Activated gamma-delta T cell treated with Interleukin-2 at 50 U/mL for 16 hours (primary cell): ENCODE measurements at regions not wholly inside any gene's neighbourhood (a gene's known extent, or its start where the extent isn't known, plus 50 kb on each side); places are given as distances from the start of the nearest gene placed in this dataset.
"Not testable (repeated sequence)": the region's sequence is repeated elsewhere in the genome, so short reads cannot be mapped to it uniquely, and the experiment has no call there.

ENCODE experiments used
- DNase-seq: peaks from one replicate; pipeline ENCODE4 v3.0.0-alpha.2; 2020

GRCh38 chr16:73430138-73430537 lies 382.2 kb upstream of the ZFHX3 start:
- DNase-seq = no peak

- DNase-seq = no peak
Observed at GRCh38 chr16:73428121-73428520, 380.2 kb upstream of the ZFHX3 start.

GRCh38 chr16:73427164-73427563 lies 379.2 kb upstream of the ZFHX3 start:
- no peak for DNase-seq

GRCh38 chr16:73426433-73427160 lies 378.7 kb upstream of the ZFHX3 start:
- DNase-seq = no peak

DNA sequence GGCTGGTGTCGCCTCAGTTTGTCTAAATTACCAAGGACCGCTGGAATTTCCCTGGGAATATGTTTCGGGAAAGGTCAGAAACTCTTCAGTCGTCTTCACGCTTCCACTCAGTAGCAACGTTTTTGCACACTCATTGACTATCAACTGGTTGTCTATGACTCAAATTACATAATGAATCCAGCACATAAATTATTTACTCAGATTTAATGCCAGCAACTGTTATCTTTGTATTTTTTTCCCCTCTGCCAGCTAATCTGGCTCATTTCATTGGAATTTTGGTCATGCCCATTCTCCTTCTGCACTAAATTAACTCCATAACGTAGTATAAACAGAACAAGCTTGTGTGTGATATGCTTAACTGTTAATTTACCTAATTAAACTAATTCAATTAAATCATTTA lies 372.7 kb upstream of the ZFHX3 start:
- no peak for DNase-seq

DNA sequence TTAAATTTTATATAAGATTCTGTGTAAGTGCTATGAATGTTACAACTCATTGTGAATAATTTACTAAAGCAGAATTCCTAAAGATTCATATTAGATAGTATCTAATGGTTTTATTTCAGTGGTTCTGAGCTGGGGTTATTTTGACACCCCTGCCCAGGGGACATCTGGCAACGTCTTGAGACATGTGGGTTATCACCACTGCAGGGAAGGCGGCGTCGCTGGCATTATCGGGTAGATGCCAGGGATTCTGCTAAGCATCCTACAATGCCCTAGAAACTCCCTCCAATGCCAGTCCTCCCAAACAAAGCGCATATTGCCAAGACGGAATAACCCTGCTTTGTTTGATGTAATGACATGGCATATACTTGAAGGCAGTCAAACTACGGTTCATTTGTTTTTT lies 372.3 kb upstream of the ZFHX3 start:
- no peak for DNase-seq

DNA sequence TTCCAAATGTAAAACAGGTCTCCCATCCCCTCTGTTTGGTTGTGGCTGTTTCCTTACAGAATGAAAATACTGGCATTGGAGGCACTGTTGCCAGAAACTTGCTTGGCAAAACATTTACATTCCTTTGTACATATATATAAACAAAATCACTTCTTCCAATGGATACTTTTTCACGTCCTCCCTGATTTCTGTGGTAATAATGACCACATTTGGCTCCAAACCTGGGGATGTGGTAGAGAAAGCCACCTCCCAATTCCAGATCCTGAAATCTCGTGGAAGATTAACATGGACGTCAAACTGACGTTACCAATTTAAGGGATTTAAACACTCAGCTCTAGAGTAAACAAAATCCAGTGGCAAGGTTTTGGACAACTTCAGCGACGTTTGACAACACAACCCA lies 370.8 kb upstream of the ZFHX3 start:
- DNase-seq = no peak

GRCh38 chr16:73418051-73418450 lies 370.1 kb upstream of the ZFHX3 start:
- no peak for DNase-seq

DNA sequence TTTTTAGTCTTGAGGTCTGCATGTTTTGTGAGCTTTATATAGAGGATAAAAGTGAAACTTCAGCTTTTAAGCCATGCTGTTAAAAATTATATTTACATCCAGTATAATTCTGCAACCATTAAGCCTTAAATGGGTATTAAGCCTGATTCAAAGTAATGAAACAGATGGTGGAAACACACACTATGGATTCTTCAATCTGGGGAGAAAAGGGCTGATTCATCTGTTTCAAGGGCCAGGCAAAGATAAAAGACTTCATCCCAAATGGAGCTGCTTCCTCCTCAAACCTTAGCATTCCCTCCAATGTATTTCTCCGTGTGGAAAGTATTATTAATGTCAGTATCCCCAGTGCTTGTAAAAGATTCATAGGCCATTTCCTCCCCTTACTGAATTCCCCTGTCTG lies 367.4 kb upstream of the ZFHX3 start:
- no peak for DNase-seq

GRCh38 chr16:73414638-73415037 lies 366.7 kb upstream of the ZFHX3 start:
- no peak for DNase-seq

- DNase-seq = no peak
Observed at GRCh38 chr16:73413830-73414190, 365.9 kb upstream of the ZFHX3 start.

DNA sequence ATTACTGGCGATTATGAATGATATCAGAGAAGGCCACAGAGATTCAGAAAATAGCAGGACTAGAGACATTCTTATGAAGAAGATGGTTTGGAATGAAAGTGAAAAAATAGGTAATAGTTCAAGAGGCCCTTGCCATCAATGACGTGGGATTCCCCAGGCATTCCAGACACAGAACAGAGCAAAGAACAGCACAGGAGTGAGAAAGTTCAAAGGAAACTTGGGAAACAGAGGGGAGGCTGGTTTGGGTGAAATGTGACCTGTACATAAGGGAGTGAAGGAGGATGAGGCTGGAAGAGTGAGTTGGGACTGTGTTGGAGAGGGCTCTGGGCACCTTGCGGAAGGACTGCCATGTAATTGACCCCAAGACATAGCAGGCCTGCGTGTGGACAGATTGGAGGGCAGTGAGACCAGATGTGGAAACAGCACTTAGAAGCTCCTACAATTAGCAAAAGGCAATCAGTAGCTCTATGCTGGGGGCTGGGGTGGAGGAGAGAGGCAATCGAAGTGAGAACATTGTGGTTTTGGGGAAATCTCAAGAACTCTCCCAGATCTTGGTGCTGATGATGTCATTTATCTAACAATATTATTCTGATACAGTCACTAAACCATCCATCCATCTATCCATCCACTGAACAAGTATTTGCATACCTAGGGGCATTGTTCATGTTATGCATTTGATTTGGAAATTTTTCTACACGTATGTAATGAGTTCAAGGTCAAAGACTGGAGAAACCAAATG lies 365.3 kb upstream of the ZFHX3 start:
- no peak for DNase-seq

GRCh38 chr16:73412416-73412815 lies 364.5 kb upstream of the ZFHX3 start:
- no peak for DNase-seq

GRCh38 chr16:73408716-73409115 lies 360.8 kb upstream of the ZFHX3 start:
- DNase-seq = no peak

GRCh38 chr16:73408311-73408710 lies 360.4 kb upstream of the ZFHX3 start:
- DNase-seq = no peak

DNA sequence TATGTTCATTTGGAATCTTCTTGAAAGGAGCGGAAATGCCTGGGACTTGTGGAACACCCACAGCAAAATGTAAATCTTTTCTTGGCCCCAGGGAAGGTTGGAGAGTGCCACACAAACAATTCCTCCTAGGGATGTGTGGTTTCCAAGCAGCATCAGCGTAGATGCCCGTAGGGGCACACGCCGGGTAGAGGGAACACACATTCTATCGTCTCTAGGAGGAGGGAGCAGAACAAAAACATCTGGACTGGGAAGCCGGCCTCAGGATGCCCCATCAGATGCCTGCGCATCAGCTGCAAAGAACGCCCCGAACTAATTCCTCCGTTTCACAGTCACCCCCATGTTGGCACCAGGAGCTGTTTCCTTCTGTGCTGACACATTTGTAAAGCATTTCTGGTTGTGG lies 357.9 kb upstream of the ZFHX3 start:
- no peak for DNase-seq

GRCh38 chr16:73404001-73404400 lies 356.1 kb upstream of the ZFHX3 start:
- no peak for DNase-seq

DNA sequence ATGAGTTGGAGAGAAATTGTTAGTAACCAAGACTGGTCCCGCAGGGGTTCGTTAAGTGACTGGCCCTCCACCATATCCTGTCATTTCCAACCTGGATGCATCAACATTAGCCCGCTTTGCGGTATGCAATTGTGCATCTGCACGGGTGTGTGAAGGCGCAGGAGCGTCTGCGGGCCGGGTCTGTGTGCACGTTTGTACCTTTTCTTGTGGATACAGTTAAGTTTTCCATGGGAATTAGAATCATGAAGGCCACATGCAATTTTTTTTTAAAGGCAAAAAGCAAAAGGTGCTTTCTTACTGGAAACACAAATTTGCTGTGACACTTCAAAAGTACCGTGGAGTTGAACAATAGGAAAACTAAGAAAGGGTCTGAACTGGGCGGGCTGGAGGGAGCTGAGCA lies 355.4 kb upstream of the ZFHX3 start:
- no peak for DNase-seq

GRCh38 chr16:73400951-73401350 lies 353.0 kb upstream of the ZFHX3 start:
- no peak for DNase-seq

- DNase-seq = no peak
Observed at GRCh38 chr16:73399997-73400396, 352.1 kb upstream of the ZFHX3 start.

- DNase-seq = no peak
Observed at GRCh38 chr16:73399486-73399885, 351.6 kb upstream of the ZFHX3 start.

GRCh38 chr16:73398604-73399003 lies 350.7 kb upstream of the ZFHX3 start:
- DNase-seq = not testable (repeated sequence)

- DNase-seq = no peak
Observed at GRCh38 chr16:73396556-73396955, 348.6 kb upstream of the ZFHX3 start.

DNA sequence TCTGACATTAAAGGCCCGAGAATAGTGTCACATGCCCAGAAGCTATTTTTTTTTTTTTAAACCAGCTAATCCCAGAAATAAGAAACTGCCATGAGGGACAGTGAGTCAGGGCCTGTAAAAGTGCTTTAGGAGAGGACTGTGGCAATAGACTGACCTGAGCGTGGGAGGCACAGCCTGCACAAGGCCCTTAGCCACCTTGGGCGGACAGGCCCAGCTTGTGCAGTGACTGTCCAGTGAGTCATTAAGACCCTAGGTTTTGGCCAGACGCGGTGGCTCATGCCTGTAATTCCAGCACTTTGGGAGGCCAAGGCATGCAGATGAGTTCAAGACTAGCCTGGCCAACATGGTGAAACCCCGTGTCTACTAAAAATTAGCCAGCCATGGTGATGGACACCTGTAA lies 343.0 kb upstream of the ZFHX3 start:
- no peak for DNase-seq

- DNase-seq = no peak
Observed at GRCh38 chr16:73390491-73390890, 342.6 kb upstream of the ZFHX3 start.
